BE2C (cell line): ENCODE measurements at regions not wholly inside any gene's neighbourhood (a gene's known extent, or its start where the extent isn't known, plus 50 kb on each side); places are given as distances from the start of the nearest gene placed in this dataset.
"Not testable (repeated sequence)": the region's sequence is repeated elsewhere in the genome, so short reads cannot be mapped to it uniquely, and the experiment has no call there.

Source experiments
- DNase-seq: peaks from one replicate; pipeline ENCODE4 v3.0.0-alpha.2; 2020
- H3K27me3 ChIP-seq: fragments of 250-450 bp; sonication (Bioruptor Pico); 2 replicates; pipeline ENCODE4 v1.5.1; 2020; ENCODE audit warnings: mild to moderate bottlenecking
- H3K36me3 ChIP-seq: fragments of 250-450 bp; sonication (Bioruptor Pico); 2 replicates; pipeline ENCODE4 v1.5.1; 2020; ENCODE audit warnings: mild to moderate bottlenecking
- H3K4me1 ChIP-seq: fragments of 250-450 bp; sonication (Bioruptor Pico); 2 replicates; pipeline ENCODE4 v1.5.1; 2020
- H3K4me3 ChIP-seq: 2 replicates; pipeline ENCODE4 v1.5.1; 2011; ENCODE audit warnings: low read depth, low read length
- H3K9me3 ChIP-seq: fragments of 250-450 bp; sonication (Bioruptor Pico); 2 replicates; pipeline ENCODE4 v1.5.1; 2020
- CTCF ChIP-seq: IDR thresholded peaks from 2 replicates; pipeline ENCODE4 v1.5.1; 2012; ENCODE audit warnings: mild to moderate bottlenecking, low read depth, low read length

- H3K4me3 ChIP-seq, H3K36me3 ChIP-seq, H3K27me3 ChIP-seq, H3K4me1 ChIP-seq, H3K9me3 ChIP-seq, DNase-seq: not testable (repeated sequence)
Observed at GRCh38 chr19:21668072-21668773, 99.2 kb downstream of the ZNF100 start.

GRCh38 chr19:21655540-21656126 is 111.7 kb downstream of the ZNF100 start:
- no peak for DNase-seq
- no peaks in the 10 kb centered on the region for H3K9me3 ChIP-seq
- no peak overlapping the region for H3K4me3 ChIP-seq
- no peaks in the 10 kb centered on the region for H3K36me3 ChIP-seq
- no peak for TF ChIP-seq CTCF
- H3K4me1 ChIP-seq: no peaks in the 10 kb centered on the region
- no peaks in the 10 kb centered on the region for H3K27me3 ChIP-seq

- H3K9me3 ChIP-seq, H3K4me3 ChIP-seq, H3K36me3 ChIP-seq, H3K27me3 ChIP-seq, H3K4me1 ChIP-seq, DNase-seq: not testable (repeated sequence)
Observed at GRCh38 chr19:21651478-21651877, 115.9 kb downstream of the ZNF100 start.

GRCh38 chr19:21638776-21639175 is 128.6 kb downstream of the ZNF100 start:
- Histone ChIP-seq H3K9me3 (no peaks in the 10 kb centered on the region), H3K4me1 (no peaks in the 10 kb centered on the region), H3K36me3 (no peaks in the 10 kb centered on the region), H3K4me3 (no peak overlapping the region), H3K27me3 (no peaks in the 10 kb centered on the region)
- no peak for TF ChIP-seq CTCF
- no peak for DNase-seq

- no peaks in the 10 kb centered on the region for H3K27me3 ChIP-seq
- no peak for TF ChIP-seq CTCF
- DNase-seq: no peak
- H3K4me3 ChIP-seq: no peak overlapping the region
- no peaks in the 10 kb centered on the region for H3K36me3 ChIP-seq
- H3K4me1 ChIP-seq: no peaks in the 10 kb centered on the region
- H3K9me3 ChIP-seq: no peaks in the 10 kb centered on the region; the same call in 1 of the 2 replicates
Observed at GRCh38 chr19:21626924-21627697, 121.7 kb downstream of the ZNF429 start.

GRCh38 chr19:21626091-21626490 is 120.7 kb downstream of the ZNF429 start:
- no peak for DNase-seq
- Histone ChIP-seq H3K4me3 (no peak overlapping the region), H3K9me3 (no peaks in the 10 kb centered on the region; the same call in 1 of the 2 replicates), H3K27me3 (no peaks in the 10 kb centered on the region), H3K4me1 (no peaks in the 10 kb centered on the region), H3K36me3 (no peaks in the 10 kb centered on the region)
- TF ChIP-seq CTCF: no peak

GRCh38 chr19:21622920-21623319 is 117.5 kb downstream of the ZNF429 start:
- no peak for TF ChIP-seq CTCF
- Histone ChIP-seq H3K9me3 (no peaks in the 10 kb centered on the region), H3K27me3 (no peaks in the 10 kb centered on the region), H3K4me3 (no peak overlapping the region), H3K36me3 (no peaks in the 10 kb centered on the region), H3K4me1 (no peaks in the 10 kb centered on the region)
- DNase-seq: no peak
